A549 (cell line): ENCODE measurements at regions not wholly inside any gene's neighbourhood (a gene's known extent, or its start where the extent isn't known, plus 50 kb on each side); places are given as distances from the start of the nearest gene placed in this dataset.
"Not testable (repeated sequence)": the region's sequence is repeated elsewhere in the genome, so short reads cannot be mapped to it uniquely, and the experiment has no call there.

Experiments used
- ATAC-seq, 2 experiments: fragments of 200-7000 bp in 1 of 2; fragments of >200 bp in 1 of 2; cut with Nextera tagmentation in 1 of 2; cut with Tn5 transposase in 1 of 2; 3 replicates each; pipeline versions ENCODE4 v1.8.0 to v1.9.1; 2018 to 2020; ENCODE audit warnings: mild to moderate bottlenecking in 1 of 2, moderate library complexity in 1 of 2
- CTCF ChIA-PET: fragments of 300-600 bp; sonication (Branson Sonifier 250); formaldehyde crosslinking; extraction: SDS; loops from one replicate; lab custom pipeline; 2021; ENCODE audit warnings: antibody characterized with exemption, inconsistent platforms; lab: Yijun Ruan, JAX
- POLR2A ChIA-PET: fragments of 350-600 bp; formaldehyde crosslinking; extraction: SDS; loops from one replicate; lab custom pipeline; 2021; ENCODE audit warnings: antibody characterized with exemption, inconsistent platforms; lab: Yijun Ruan, JAX
- DNase-seq, 2 experiments: peaks; one replicate each; pipeline versions ENCODE4 v3.0.0 to v3.0.0-alpha.2; 2011 to 2016; ENCODE audit warnings: low read depth in 1 of 2, low spot score in 1 of 2
- FAIRE-seq: peaks from 2 replicates; lab custom pipeline; 2011; peaks lifted over from hg19 to GRCh38; lab: Jason Lieb, UNC
- H3K27ac ChIP-seq, 2 experiments: fragments of >200 bp; sonication (Bioruptor Twin); formaldehyde crosslinking; 3 replicates each; pipeline ENCODE4 v1.5.1; 2016 to 2017
- H3K4me1 ChIP-seq: fragments of >200 bp; sonication (Bioruptor Twin); formaldehyde crosslinking; 3 replicates; pipeline ENCODE4 v1.6.1; 2016
- H3K4me2 ChIP-seq: fragments of >200 bp; sonication (Bioruptor Twin); formaldehyde crosslinking; 3 replicates; pipeline ENCODE4 v1.6.1; 2016
- H3K4me3 ChIP-seq: fragments of >200 bp; sonication (Bioruptor Twin); formaldehyde crosslinking; 3 replicates; pipeline ENCODE4 v1.5.1; 2016
- H3K9me3 ChIP-seq: fragments of >200 bp; sonication (Bioruptor Twin); formaldehyde crosslinking; 3 replicates; pipeline ENCODE4 v1.6.1; 2016
- BHLHE40 ChIP-seq: IDR thresholded peaks from 2 replicates; pipeline ENCODE4 v1.6.1; 2012; ENCODE audit warnings: low read depth, low read length, inconsistent platforms
- CTCF ChIP-seq: fragments of >200 bp; sonication (Bioruptor Twin); formaldehyde crosslinking; IDR thresholded peaks from 3 replicates; pipeline ENCODE4 v1.5.1; 2016
- E2F6 ChIP-seq: IDR thresholded peaks from 2 replicates; pipeline ENCODE4 v1.6.1; 2012; ENCODE audit warnings: low read depth, borderline replicate concordance
- FOSB ChIP-seq: fragments of 250-450 bp; sonication (Bioruptor Pico); IDR thresholded peaks from 2 replicates; pipeline ENCODE4 v1.5.0; 2020; ENCODE audit warnings: mild to moderate bottlenecking, moderate library complexity
- FOXS1 ChIP-seq: fragments of 250-450 bp; sonication (Bioruptor Pico); IDR thresholded peaks from 2 replicates; pipeline ENCODE4 v1.5.0; 2020; ENCODE audit warnings: mild to moderate bottlenecking, moderate library complexity
- GATA3 ChIP-seq: IDR thresholded peaks from 2 replicates; pipeline ENCODE4 v1.6.1; 2012; ENCODE audit warnings: borderline replicate concordance
- HDAC2 ChIP-seq: fragments of 200-600 bp; sonication (generic); IDR thresholded peaks from 2 replicates; pipeline ENCODE4 v1.6.1; 2016
- HES2 ChIP-seq: fragments of >200 bp; sonication (Bioruptor Twin); formaldehyde crosslinking; IDR thresholded peaks from 2 replicates; pipeline ENCODE4 v1.6.1; 2016
- HMGXB4 ChIP-seq: fragments of 250-450 bp; sonication (Bioruptor Pico); IDR thresholded peaks from 2 replicates; pipeline ENCODE4 v1.5.0; 2021; ENCODE audit warnings: mild to moderate bottlenecking, moderate library complexity, borderline replicate concordance
- HOXB5 ChIP-seq: fragments of 250-450 bp; sonication (Bioruptor Pico); IDR thresholded peaks from 2 replicates; pipeline ENCODE4 v1.5.0; 2020; ENCODE audit warnings: mild to moderate bottlenecking, moderate library complexity
- KDM1A ChIP-seq: fragments of 200-600 bp; sonication (generic); IDR thresholded peaks from 2 replicates; pipeline ENCODE4 v1.6.1; 2016; ENCODE audit warnings: low read depth, mild to moderate bottlenecking
- MAFK ChIP-seq: fragments of 450-650 bp; IDR thresholded peaks from 2 replicates; pipeline ENCODE4 v1.6.1; 2014; ENCODE audit not compliant: partially characterized antibody
- NFE2L2 ChIP-seq: fragments of 150-350 bp; conservative IDR thresholded peaks from 2 replicates; pipeline ENCODE4 v1.6.1; 2014; ENCODE audit warnings: low read length
- NR3C1 ChIP-seq: fragments of >200 bp; sonication (Bioruptor Twin); formaldehyde crosslinking; IDR thresholded peaks from 3 replicates; pipeline ENCODE4 v1.6.1; 2017
- PBX3 ChIP-seq: IDR thresholded peaks from 2 replicates; pipeline ENCODE4 v1.6.1; 2012
- PHF8 ChIP-seq: fragments of 200-600 bp; sonication (generic); IDR thresholded peaks from 2 replicates; pipeline ENCODE4 v1.6.1; 2016; ENCODE audit warnings: low read depth, mild to moderate bottlenecking, antibody characterized with exemption, moderate library complexity, borderline replicate concordance
- POLR2AphosphoS2 ChIP-seq: conservative IDR thresholded peaks from 2 replicates; pipeline ENCODE4 v1.6.1; 2012; ENCODE audit warnings: low read length, improper control_type of control experiment, inconsistent platforms
- RARB ChIP-seq: fragments of 250-450 bp; sonication (Bioruptor Pico); IDR thresholded peaks from 2 replicates; pipeline ENCODE4 v1.8.0; 2021; ENCODE audit warnings: mild to moderate bottlenecking, moderate library complexity
- RCOR1 ChIP-seq: fragments of 150-350 bp; IDR thresholded peaks from 2 replicates; pipeline ENCODE4 v1.6.1; 2014; ENCODE audit warnings: antibody characterized with exemption, low read length, low read depth
- SREBF2 ChIP-seq: fragments of 450-650 bp; IDR thresholded peaks from 2 replicates; pipeline ENCODE4 v1.6.1; 2014; ENCODE audit warnings: mild to moderate bottlenecking, moderate library complexity
- USF2 ChIP-seq: fragments of 450-650 bp; IDR thresholded peaks from 2 replicates; pipeline ENCODE4 v1.6.1; 2014; ENCODE audit warnings: antibody characterized with exemption
- ZC3H11A ChIP-seq: fragments of 450-650 bp; IDR thresholded peaks from 2 replicates; pipeline ENCODE4 v1.6.1; 2014; ENCODE audit warnings: antibody characterized with exemption, mild to moderate bottlenecking
- ZFP36 ChIP-seq: fragments of 450-650 bp; IDR thresholded peaks from 2 replicates; pipeline ENCODE4 v1.6.1; 2014; ENCODE audit warnings: borderline replicate concordance; ENCODE audit not compliant: partially characterized antibody
- ZNF302 ChIP-seq: fragments of 250-450 bp; sonication (Bioruptor Pico); IDR thresholded peaks from 2 replicates; pipeline ENCODE4 v1.9.0; 2021; ENCODE audit warnings: inconsistent platforms, mild to moderate bottlenecking, moderate library complexity
- ZSCAN20 ChIP-seq: fragments of 250-450 bp; sonication (Bioruptor Pico); IDR thresholded peaks from 2 replicates; pipeline ENCODE4 v1.8.0; 2022; ENCODE audit warnings: mild to moderate bottlenecking, moderate library complexity
- WGBS: methylation state at CpG from one replicate; pipeline ENCODE4 v1.1.6; 2017; ENCODE audit errors: missing lambda C conversion rate; 5-methylcytosine and 5-hydroxymethylcytosine counted together

- CTCF ChIA-PET, H3K4me1 ChIP-seq, H3K9me3 ChIP-seq, DNase-seq, POLR2A ChIA-PET, H3K4me2 ChIP-seq, ATAC-seq, H3K4me3 ChIP-seq, H3K27ac ChIP-seq, FAIRE-seq: not testable (repeated sequence)
- 0 out of 2 replicates have a peak, but pooled peaks have one; percentile 5 for TF ChIP-seq ZC3H11A
Measured at GRCh38 chr1:61543498-61543897, 181.4 kb downstream of the TM2D1 start.

- TF ChIP-seq PHF8 (no peak), MAFK (no peak), HES2 (no peak), FOSB (CRISPR knock-in tag) (no peak), RARB (CRISPR knock-in tag) (no peak), E2F6 (no peak)
- no peak for FAIRE-seq
- Histone ChIP-seq H3K4me3 (no peak overlapping the region), H3K27ac (no peak overlapping the region), H3K4me1 (no peaks in the 10 kb centered on the region), H3K9me3 (no peaks in the 10 kb centered on the region), H3K4me2 (no peak overlapping the region)
- ATAC-seq = no peak
- ChIA-PET CTCF (no interaction called here), POLR2A (no interaction called here)
- DNase-seq = no peak
- 77% methylated on average over 12 of the region's 12 CpGs for WGBS
Measured at GRCh38 chr1:61539720-61540462, 185.1 kb downstream of the TM2D1 start.

GRCh38 chr1:61538228-61538627 lies 186.7 kb downstream of the TM2D1 start:
- ATAC-seq (no peak), DNase-seq (no peak), FAIRE-seq (no peak)
- H3K4me2 ChIP-seq = no peak overlapping the region
- H3K4me3 ChIP-seq = no peak overlapping the region
- H3K9me3 ChIP-seq = no peaks in the 10 kb centered on the region
- H3K4me1 ChIP-seq = no peaks in the 10 kb centered on the region
- TF ChIP-seq PBX3 (no peak), FOXS1 (CRISPR knock-in tag) (no peak), ZSCAN20 (no peak), BHLHE40 (no peak), ZNF302 (CRISPR knock-in tag) (no peak), HOXB5 (CRISPR knock-in tag) (no peak), HDAC2 (no peak), POLR2AphosphoS2 (no peak), CTCF (no peak), NFE2L2 (no peak), RCOR1 (no peak), USF2 (no peak), SREBF2 (no peak), NR3C1 (no peak), KDM1A (no peak), HMGXB4 (CRISPR knock-in tag) (no peak), GATA3 (no peak), ZFP36 (no peak)
- WGBS = 56% methylated on average over 3 of the region's 4 CpGs
- ChIA-PET POLR2A (no interaction called here), CTCF (interaction anchor here (1.0 kb wide), 1 partner anchor 41 kb away, joined by 3 read pairs; no protein-coding TSS in a partner anchor)
- H3K27ac ChIP-seq = no peak overlapping the region
